ENCODE measurements at regions not wholly inside any gene's neighbourhood (a gene's known extent, or its start where the extent isn't known, plus 50 kb on each side); places are given as distances from the start of the nearest gene placed in this dataset.

DNA sequence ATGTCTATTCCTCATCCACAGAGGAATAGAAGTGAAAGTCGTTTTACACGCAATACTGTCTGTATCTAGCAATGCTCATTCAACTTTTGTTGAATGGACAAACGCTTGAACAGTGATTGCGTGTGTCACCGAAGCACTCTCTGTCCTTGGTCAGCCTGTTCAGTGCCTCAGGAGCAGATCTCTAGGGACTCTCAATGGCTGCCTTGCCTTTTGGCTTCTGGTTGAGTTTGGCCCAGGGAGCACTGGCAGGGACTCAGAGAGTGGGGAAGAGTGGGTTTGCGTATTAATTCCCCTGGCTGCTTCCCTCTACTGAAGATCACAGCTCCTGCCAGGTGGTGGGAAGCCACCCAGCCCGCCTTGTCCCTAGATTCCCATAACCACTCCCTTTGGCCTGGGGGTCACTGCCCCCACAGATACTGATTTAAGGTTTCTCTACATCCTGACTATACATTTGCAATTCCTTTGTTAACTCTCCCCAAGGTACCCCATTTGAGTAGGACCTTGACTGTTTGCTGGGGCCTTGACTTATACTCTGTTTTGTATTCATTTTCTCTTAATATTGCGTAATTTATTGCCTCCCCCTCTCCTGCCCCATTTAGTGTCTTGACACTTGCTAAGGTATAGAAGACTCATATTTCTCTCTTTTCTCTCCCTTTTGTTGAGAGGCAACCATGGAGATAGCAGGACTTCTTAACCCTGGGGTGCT, 61.7 kb upstream of the USP24 start:
- no peak for DNase-seq (ENCODE audit: low spot score)

DNA sequence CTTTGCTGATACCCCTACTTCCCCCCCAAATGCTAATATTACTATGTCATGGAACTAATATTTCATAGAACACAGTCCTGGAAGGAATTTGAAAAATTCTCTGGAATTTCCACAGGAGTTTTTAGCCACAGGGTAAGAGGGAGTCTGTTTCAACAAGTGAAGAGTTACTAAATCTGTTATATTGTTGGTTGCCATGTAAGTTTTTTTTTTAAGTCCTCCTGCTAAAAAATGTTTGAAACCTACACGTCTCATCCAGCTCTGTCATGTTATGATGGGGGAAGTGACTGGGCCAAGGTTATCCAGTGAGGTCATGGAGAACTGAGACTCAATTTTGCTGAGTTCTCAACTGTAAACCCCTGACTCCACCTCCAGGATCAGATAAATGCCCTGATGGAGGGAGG, 60.8 kb upstream of the USP24 start:
- DNase-seq (ENCODE audit: low spot score): no peak

DNA sequence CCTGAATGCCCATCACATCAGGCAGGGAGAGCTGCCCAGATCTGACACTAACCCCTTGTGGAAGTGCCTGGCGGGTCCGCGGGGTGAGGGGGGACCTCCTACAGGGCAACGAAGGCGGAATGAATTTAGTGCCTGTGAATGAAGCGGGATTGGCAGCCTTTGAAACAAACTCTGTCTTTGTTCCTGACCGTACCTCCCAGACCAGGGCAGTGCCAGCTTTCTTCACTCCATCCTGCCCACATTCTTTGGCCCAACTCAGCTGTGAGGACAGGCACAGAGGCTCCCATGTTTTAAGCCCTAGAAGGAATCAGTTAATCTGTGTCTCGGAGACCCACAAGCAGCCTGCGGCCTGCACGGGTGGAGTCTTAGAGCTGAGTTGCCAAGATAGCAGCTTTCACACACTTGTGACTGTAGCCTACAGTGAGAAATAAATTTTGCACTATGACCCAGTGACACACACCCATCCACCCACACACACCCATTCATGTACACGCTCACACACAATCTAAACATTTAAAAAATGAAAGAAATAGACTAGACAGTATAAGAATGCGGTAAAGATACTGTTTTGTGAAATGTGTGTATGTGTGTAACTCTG, 60.1 kb upstream of the USP24 start:
- DNase-seq (ENCODE audit: low spot score): no peak

DNA sequence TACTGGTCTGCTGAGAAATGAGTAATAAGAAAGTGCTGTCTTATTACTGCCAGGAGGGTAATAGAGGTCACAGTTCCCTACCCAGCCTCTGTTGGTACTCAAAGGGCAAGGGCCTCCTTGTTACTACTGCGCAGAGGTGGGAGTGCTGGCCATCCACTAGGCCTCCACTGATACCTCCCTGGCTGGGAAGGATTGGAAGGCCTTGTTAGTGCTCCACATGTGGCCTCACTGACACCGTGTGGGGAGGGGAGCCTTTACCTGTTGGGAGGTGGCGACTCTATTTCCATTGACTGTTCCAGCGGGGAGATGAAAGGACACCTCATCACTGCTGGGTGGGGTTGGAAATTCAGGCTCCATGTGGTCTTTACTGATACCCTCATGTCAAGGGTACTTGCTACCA, 57.8 kb upstream of the USP24 start:
- DNase-seq (ENCODE audit: low spot score): no peak
